ENCODE measurements at regions not wholly inside any gene's neighbourhood (a gene's known extent, or its start where the extent isn't known, plus 50 kb on each side); places are given as distances from the start of the nearest gene placed in this dataset.

GRCh38 chrX:2608638-2609430, 82.3 kb upstream of the CD99 start:
- Histone ChIP-seq H3K9me3 (no peaks in the 10 kb centered on the region), H3K36me3 (peaks cover 0 to 15% (median 0%) of the 10 kb centered on the region in 3 donors), H3K4me3 (peak overlapping the region; percentile 70 to 93 (median 84)), H3K27me3 (no peaks in the 10 kb centered on the region), H3K4me1 (peaks cover 0 to 17% (median 6%) of the 10 kb centered on the region in 4 donors), H3K27ac (peak overlapping the region; percentile 85 to 95 (median 90))
- peak; percentile 77 to 96 (median 93) for DNase-seq
- no peak for TF ChIP-seq CTCF (IDR thresholded peaks at IDR 0.05)
- peak; percentile 60 to 66 for TF ChIP-seq POLR2A (IDR thresholded peaks at IDR 0.05)

GRCh38 chrX:2607113-2607512, 84.0 kb upstream of the CD99 start:
- no peak overlapping the region for H3K27ac ChIP-seq
- H3K36me3 ChIP-seq = peaks cover 0 to 19% (median 0%) of the 10 kb centered on the region in 3 donors
- no peak for DNase-seq
- H3K9me3 ChIP-seq = no peaks in the 10 kb centered on the region
- peaks cover 0 to 17% (median 6%) of the 10 kb centered on the region in 4 donors for H3K4me1 ChIP-seq
- TF ChIP-seq POLR2A (IDR thresholded peaks at IDR 0.05) = no peak
- TF ChIP-seq CTCF (IDR thresholded peaks at IDR 0.05) = no peak
- H3K4me3 ChIP-seq = no peak overlapping the region
- H3K27me3 ChIP-seq = no peaks in the 10 kb centered on the region

- no peak overlapping the region for H3K4me3 ChIP-seq
- TF ChIP-seq CTCF (IDR thresholded peaks at IDR 0.05) = no peak
- TF ChIP-seq POLR2A (IDR thresholded peaks at IDR 0.05) = no peak
- no peaks in the 10 kb centered on the region for H3K27me3 ChIP-seq
- DNase-seq = no peak
- no peaks in the 10 kb centered on the region for H3K4me1 ChIP-seq
- H3K36me3 ChIP-seq = peaks cover 0 to 23% (median 0%) of the 10 kb centered on the region in 3 donors
- H3K27ac ChIP-seq = no peak overlapping the region
- no peaks in the 10 kb centered on the region for H3K9me3 ChIP-seq
Measured at GRCh38 chrX:2600564-2600963, 90.5 kb upstream of the CD99 start.

GRCh38 chrX:2596555-2597255, 94.4 kb upstream of the CD99 start:
- Histone ChIP-seq H3K36me3 (peaks cover 0 to 4% (median 0%) of the 10 kb centered on the region in 3 donors), H3K4me3 (no peak overlapping the region), H3K27ac (no peak overlapping the region), H3K9me3 (no peaks in the 10 kb centered on the region), H3K27me3 (no peaks in the 10 kb centered on the region), H3K4me1 (no peaks in the 10 kb centered on the region)
- TF ChIP-seq POLR2A (IDR thresholded peaks at IDR 0.05) (no peak), CTCF (IDR thresholded peaks at IDR 0.05) (no peak)
- DNase-seq = no peak

- Histone ChIP-seq H3K4me1 (no peaks in the 10 kb centered on the region), H3K36me3 (peaks cover 0 to 3% (median 0%) of the 10 kb centered on the region in 3 donors), H3K27ac (no peak overlapping the region), H3K4me3 (no peak overlapping the region), H3K27me3 (no peaks in the 10 kb centered on the region), H3K9me3 (no peaks in the 10 kb centered on the region)
- no peak for DNase-seq
- no peak for TF ChIP-seq POLR2A (IDR thresholded peaks at IDR 0.05)
- no peak for TF ChIP-seq CTCF (IDR thresholded peaks at IDR 0.05)
Measured at GRCh38 chrX:2596045-2596444, 95.0 kb upstream of the CD99 start.

Measured in Peyer's patch (tissue), 4 donors.